GM12878 (cell line): ENCODE measurements at regions not wholly inside any gene's neighbourhood (a gene's known extent, or its start where the extent isn't known, plus 50 kb on each side); places are given as distances from the start of the nearest gene placed in this dataset.
A peak's percentile ranks its signal among the peaks of the same experiment; 100 is the strongest.

ENCODE experiments used
- ATAC-seq: fragments of 200-7000 bp; cut with Tn5 transposase; 3 replicates; pipeline ENCODE4 v1.9.1; 2020; ENCODE audit warnings: mild to moderate bottlenecking, moderate library complexity
- BruUV-seq: library from RNA; stranded (reverse); fragments of 400-500 nt; replicated peaks from 2 replicates; lab custom pipeline; 2021; lab: Mats Ljungman, UMichigan
- CTCF ChIA-PET: fragments of 300-600 bp; sonication (Branson Sonifier 250); formaldehyde crosslinking; extraction: SDS; loops from one replicate; lab custom pipeline; 2021; ENCODE audit warnings: inconsistent platforms; lab: Yijun Ruan, JAX
- POLR2A ChIA-PET: fragments of 350-600 bp; formaldehyde crosslinking; extraction: SDS; loops from one replicate; lab custom pipeline; 2021; ENCODE audit warnings: inconsistent platforms; lab: Charles Lee
- RAD21 ChIA-PET: fragments of 300-600 bp; sonication (Branson Sonifier 250); formaldehyde crosslinking; loops from one replicate; lab custom pipeline; 2023; ENCODE audit warnings: antibody characterized with exemption; ENCODE audit not compliant: unreplicated experiment; lab: Charles Lee
- SMC1A ChIA-PET: fragments of 300-600 bp; sonication (Branson Sonifier 250); formaldehyde crosslinking; loops from one replicate; lab custom pipeline; 2023; ENCODE audit not compliant: unreplicated experiment, uncharacterized antibody; lab: Charles Lee
- DNase-seq: peaks from one replicate; pipeline ENCODE4 v3.0.0-alpha.2; 2011; ENCODE audit warnings: low read depth, low spot score
- FAIRE-seq: peaks from 3 replicates; lab custom pipeline; 2011; peaks lifted over from hg19 to GRCh38; lab: Jason Lieb, UNC
- H2AFZ ChIP-seq: 2 replicates; pipeline ENCODE4 v1.6.0; 2011; ENCODE audit warnings: low read depth, low read length, control low read depth; ENCODE audit not compliant: control insufficient read depth
- H3K27ac ChIP-seq: 2 replicates; pipeline ENCODE4 v1.5.1; 2011; ENCODE audit warnings: control low read depth; ENCODE audit not compliant: control insufficient read depth, insufficient read depth
- H3K27me3 ChIP-seq, 2 experiments: replicated peaks in 1 of 2; 2 replicates each; pipeline versions ENCODE4 v1.6.0 to v1.6.1; 2011; ENCODE audit warnings: low read length in 1 of 2; ENCODE audit not compliant: control insufficient read depth in 2 of 2, insufficient read depth in 2 of 2
- H3K36me3 ChIP-seq, 2 experiments: 2 replicates each; pipeline ENCODE4 v1.5.1; 2011; ENCODE audit warnings: low read length in 1 of 2; ENCODE audit not compliant: control insufficient read depth in 2 of 2, insufficient read depth in 2 of 2
- H3K4me1 ChIP-seq: 2 replicates; pipeline ENCODE4 v1.6.1; 2011; ENCODE audit warnings: mild to moderate bottlenecking, low read length, moderate library complexity, mixed read lengths; ENCODE audit not compliant: control insufficient read depth, insufficient read depth
- H3K4me2 ChIP-seq: 2 replicates; pipeline ENCODE4 v1.6.0; 2011; ENCODE audit warnings: control low read depth; ENCODE audit not compliant: control insufficient read depth, insufficient read depth
- H3K4me3 ChIP-seq: fragments of 200-600 bp; sonication (generic); 2 replicates; pipeline ENCODE4 v1.5.1; 2016
- H3K79me2 ChIP-seq: 2 replicates; pipeline ENCODE4 v1.6.0; 2011; ENCODE audit warnings: low read length; ENCODE audit not compliant: control insufficient read depth, insufficient read depth
- H3K9ac ChIP-seq: 2 replicates; pipeline ENCODE4 v1.8.0; 2011; ENCODE audit warnings: low read length, control low read depth, mixed read lengths; ENCODE audit not compliant: control insufficient read depth, insufficient read depth
- H3K9me3 ChIP-seq: replicated peaks from 3 replicates; pipeline ENCODE4 v1.5.1; 2011; ENCODE audit warnings: mild to moderate bottlenecking, low read length; ENCODE audit not compliant: control insufficient read depth, insufficient read depth
- H4K20me1 ChIP-seq: 2 replicates; pipeline ENCODE4 v1.6.0; 2011; ENCODE audit not compliant: control insufficient read depth, insufficient read depth
- ETV6 ChIP-seq, 2 experiments: fragments of 450-650 bp in 1 of 2; IDR thresholded peaks in 1 of 2; conservative IDR thresholded peaks in 1 of 2; 2 replicates each; pipeline ENCODE4 v1.6.1; 2014; ENCODE audit warnings: antibody characterized with exemption in 1 of 2, borderline replicate concordance in 1 of 2, low read depth in 1 of 2, mild to moderate bottlenecking in 1 of 2, moderate library complexity in 1 of 2
- RB1 ChIP-seq: fragments of 450-650 bp; formaldehyde crosslinking; IDR thresholded peaks from 2 replicates; pipeline ENCODE4 v1.6.1; 2017; ENCODE audit warnings: mild to moderate bottlenecking, borderline replicate concordance
- SRF ChIP-seq, 2 experiments: IDR thresholded peaks; 2 replicates each; pipeline ENCODE4 v1.6.1; 2011; ENCODE audit warnings: low read depth in 2 of 2, low read length in 2 of 2, mild to moderate bottlenecking in 1 of 2, moderate library complexity in 1 of 2
- ZNF384 ChIP-seq: IDR thresholded peaks from 2 replicates; pipeline ENCODE4 v1.6.1; 2012; ENCODE audit warnings: low read depth, mild to moderate bottlenecking, low read length, improper control_type of control experiment, borderline replicate concordance
- WGBS: methylation state at CpG from one replicate; pipeline ENCODE4 v1.1.6; 2016; ENCODE audit warnings: low lambda C conversion rate; ENCODE audit not compliant: insufficient replicate concordance, insufficient coverage; ENCODE audit errors: missing lambda C conversion rate; 5-methylcytosine and 5-hydroxymethylcytosine counted together
- in situ Hi-C: fragments of 300-500 bp; cut with MboI; formaldehyde crosslinking; loops from 9 replicates; pipeline ENCODE4 v1.14.3; 2018; ENCODE audit warnings: mixed read lengths
- intact Hi-C: fragments of 100-400 bp; cut with micrococcal nuclease; formaldehyde crosslinking; loops from one replicate; pipeline ENCODE4 v1.14.2; 2022; ENCODE audit not compliant: unreplicated experiment
- TF ChIP-seq, protein P1 (sequence below): IDR thresholded peaks from 2 replicates; pipeline ENCODE4 v1.6.1; 2011; ENCODE audit warnings: borderline replicate concordance, low read depth, mild to moderate bottlenecking, moderate library complexity, low read length; ENCODE audit not compliant: insufficient read depth, poor library complexity, severe bottlenecking
- TF ChIP-seq, protein P2 (sequence below): fragments of 450-650 bp; conservative IDR thresholded peaks from 2 replicates; pipeline ENCODE4 v1.6.1; 2017; ENCODE audit warnings: mild to moderate bottlenecking, moderate library complexity

DNA sequence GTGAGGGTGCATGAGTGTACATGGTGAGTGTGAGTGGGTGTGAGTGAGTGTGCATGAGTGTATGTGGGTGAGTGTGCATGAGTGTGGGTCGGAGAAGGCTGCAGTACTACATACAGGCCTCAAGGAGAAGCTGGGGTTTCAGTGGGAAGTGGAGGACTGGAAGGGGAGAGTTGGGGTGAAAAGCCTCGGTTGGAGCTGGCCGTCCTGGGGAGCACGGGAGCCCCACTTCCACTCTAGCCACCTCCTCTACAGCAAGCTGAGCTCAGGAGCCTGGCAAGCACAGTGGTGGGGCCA, 68.7 kb upstream of the HPCAL1 start:
- Histone ChIP-seq H3K27ac (no peak overlapping the region), H3K4me2 (no peak overlapping the region), H2AFZ (no peak overlapping the region), H4K20me1 (no peaks in the 10 kb centered on the region), H3K79me2 (no peaks in the 10 kb centered on the region), H3K9ac (no peak overlapping the region), H3K9me3 (no peaks in the 10 kb centered on the region), H3K36me3 (no peaks in the 10 kb centered on the region), H3K4me1 (no peaks in the 10 kb centered on the region), H3K4me3 (no peak overlapping the region), H3K27me3 (peaks cover 0 to 3% of the 10 kb centered on the region in 2 experiments; a peak in 1 of 4 replicates)
- no peak for ATAC-seq
- TF ChIP-seq, protein P1, sequence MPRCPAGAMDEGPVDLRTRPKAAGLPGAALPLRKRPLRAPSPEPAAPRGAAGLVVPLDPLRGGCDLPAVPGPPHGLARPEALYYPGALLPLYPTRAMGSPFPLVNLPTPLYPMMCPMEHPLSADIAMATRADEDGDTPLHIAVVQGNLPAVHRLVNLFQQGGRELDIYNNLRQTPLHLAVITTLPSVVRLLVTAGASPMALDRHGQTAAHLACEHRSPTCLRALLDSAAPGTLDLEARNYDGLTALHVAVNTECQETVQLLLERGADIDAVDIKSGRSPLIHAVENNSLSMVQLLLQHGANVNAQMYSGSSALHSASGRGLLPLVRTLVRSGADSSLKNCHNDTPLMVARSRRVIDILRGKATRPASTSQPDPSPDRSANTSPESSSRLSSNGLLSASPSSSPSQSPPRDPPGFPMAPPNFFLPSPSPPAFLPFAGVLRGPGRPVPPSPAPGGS, result peak; percentile 46
- no peak for TF ChIP-seq ZNF384
- 50% methylated on average over 2 of the region's 4 CpGs for WGBS
- DNase-seq, result no peak
- intact Hi-C loops, result no loop called here
- ChIA-PET RAD21 (interaction anchor here (0.5 kb wide), 1 partner anchor 143 kb away, joined by 4 read pairs; no protein-coding TSS in a partner anchor), CTCF (interaction anchor here (0.8 to 1.0 kb wide), 2 partner anchors 10 to 176 kb away, joined by 3 read pairs; no protein-coding TSS in a partner anchor), SMC1A (interaction anchor here (0.6 kb wide), 1 partner anchor 47 kb away, joined by 3 read pairs; no protein-coding TSS in a partner anchor), POLR2A (no interaction called here)
- BruUV-seq, result no TSS peak
- FAIRE-seq, result no peak
- in situ Hi-C loops, result no loop called here

DNA sequence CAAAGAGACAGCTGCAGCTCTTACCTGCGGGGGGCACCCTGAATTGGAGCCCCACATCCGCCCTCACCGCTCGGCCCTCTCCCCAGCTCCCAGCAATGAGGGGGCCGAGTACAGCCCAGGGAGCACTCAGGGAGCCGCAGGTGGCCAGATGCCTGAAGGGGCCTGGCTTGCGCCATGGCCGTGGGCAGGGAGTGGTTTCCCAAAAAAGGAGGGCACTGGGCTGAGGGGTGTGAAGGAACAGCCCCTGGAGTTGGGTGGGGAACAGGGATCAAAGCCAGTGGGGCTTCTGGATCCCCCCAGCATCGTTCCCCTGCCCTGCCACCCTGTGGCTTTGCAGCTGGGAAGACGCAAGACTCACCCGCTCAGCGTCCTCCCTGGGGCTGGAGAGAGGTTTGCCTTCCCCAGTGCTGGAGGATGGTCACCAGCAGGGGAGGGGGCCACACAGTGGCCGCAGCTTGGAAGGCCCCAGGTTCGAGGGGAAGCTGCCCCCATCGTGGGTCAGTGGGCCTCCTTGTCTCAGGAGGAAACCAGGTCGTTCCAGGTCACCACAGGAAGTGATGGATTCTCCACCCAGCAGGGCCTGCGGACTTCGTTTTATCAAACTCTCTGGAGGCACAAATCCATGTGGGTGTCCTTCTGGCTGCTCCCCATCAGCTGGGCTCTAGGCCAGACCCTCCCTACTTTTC, 68.2 kb upstream of the HPCAL1 start:
- no peak for TF ChIP-seq ETV6 (conservative IDR thresholded peaks at IDR 0.05 in 1 of 2, IDR thresholded peaks at IDR 0.05 in 1 of 2; ENCODE audit: borderline replicate concordance in 1 of 2, low read depth in 1 of 2)
- TF ChIP-seq SRF (IDR thresholded peaks at IDR 0.05; ENCODE audit: low read depth in 2 of 2, low read length in 2 of 2), result no peak
- no peak for TF ChIP-seq RB1
- TF ChIP-seq, protein P2, sequence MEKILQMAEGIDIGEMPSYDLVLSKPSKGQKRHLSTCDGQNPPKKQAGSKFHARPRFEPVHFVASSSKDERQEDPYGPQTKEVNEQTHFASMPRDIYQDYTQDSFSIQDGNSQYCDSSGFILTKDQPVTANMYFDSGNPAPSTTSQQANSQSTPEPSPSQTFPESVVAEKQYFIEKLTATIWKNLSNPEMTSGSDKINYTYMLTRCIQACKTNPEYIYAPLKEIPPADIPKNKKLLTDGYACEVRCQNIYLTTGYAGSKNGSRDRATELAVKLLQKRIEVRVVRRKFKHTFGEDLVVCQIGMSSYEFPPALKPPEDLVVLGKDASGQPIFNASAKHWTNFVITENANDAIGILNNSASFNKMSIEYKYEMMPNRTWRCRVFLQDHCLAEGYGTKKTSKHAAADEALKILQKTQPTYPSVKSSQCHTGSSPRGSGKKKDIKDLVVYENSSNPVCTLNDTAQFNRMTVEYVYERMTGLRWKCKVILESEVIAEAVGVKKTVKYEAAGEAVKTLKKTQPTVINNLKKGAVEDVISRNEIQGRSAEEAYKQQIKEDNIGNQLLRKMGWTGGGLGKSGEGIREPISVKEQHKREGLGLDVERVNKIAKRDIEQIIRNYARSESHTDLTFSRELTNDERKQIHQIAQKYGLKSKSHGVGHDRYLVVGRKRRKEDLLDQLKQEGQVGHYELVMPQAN, result no peak
- FAIRE-seq (no peak), ATAC-seq (no peak), DNase-seq (no peak)
- intact Hi-C loops, result no loop called here
- Histone ChIP-seq H3K9ac (no peak overlapping the region), H3K79me2 (no peaks in the 10 kb centered on the region), H3K9me3 (no peaks in the 10 kb centered on the region), H3K4me2 (no peak overlapping the region), H4K20me1 (no peaks in the 10 kb centered on the region), H3K27ac (no peak overlapping the region), H3K4me3 (no peak overlapping the region), H3K36me3 (no peaks in the 10 kb centered on the region), H3K4me1 (no peaks in the 10 kb centered on the region), H2AFZ (no peak overlapping the region), H3K27me3 (peaks cover 0 to 3% of the 10 kb centered on the region in 2 experiments; a peak in 1 of 4 replicates)
- 36% methylated on average over 18 of the region's 18 CpGs for WGBS
- POLR2A ChIA-PET, result no interaction called here
- SMC1A ChIA-PET, result interaction anchor here (0.6 kb wide), 1 partner anchor 46 kb away, joined by 3 read pairs; no protein-coding TSS in a partner anchor
- RAD21 ChIA-PET, result no interaction called here
- BruUV-seq, result no TSS peak
- CTCF ChIA-PET, result interaction anchor here (0.8 to 1.0 kb wide), 2 partner anchors 10 to 175 kb away, joined by 3 read pairs; no protein-coding TSS in a partner anchor
- in situ Hi-C loops, result no loop called here
